ENCODE measurements at regions not wholly inside any gene's neighbourhood (a gene's known extent, or its start where the extent isn't known, plus 50 kb on each side); places are given as distances from the start of the nearest gene placed in this dataset.

DNA sequence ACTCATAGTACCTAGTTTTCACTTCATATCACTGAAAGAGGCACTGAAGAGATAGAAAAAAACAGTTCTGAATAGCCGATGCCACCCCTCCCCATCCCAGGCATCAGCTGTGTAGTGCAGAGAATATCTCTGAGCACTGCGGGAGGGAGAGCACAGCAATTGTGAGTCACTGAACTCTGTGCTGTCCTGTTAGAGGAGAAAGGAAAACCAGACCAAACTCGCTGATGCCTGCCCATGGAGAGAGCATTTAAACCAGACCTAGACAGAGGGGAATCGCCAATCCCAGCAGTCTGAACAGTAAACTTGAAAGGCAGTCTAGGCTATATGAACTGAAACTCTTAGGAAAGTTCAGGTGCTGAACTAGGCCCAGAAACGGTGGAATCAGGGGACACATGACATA, 120.1 kb upstream of the SLC30A5 start:
- ATAC-seq: no peak
- Histone ChIP-seq H3K9ac (ENCODE audit: low read length) (no peak overlapping the region), H3K36me3 (ENCODE audit: control insufficient read depth in 1 of 2, insufficient read depth in 2 of 2, low read length in 2 of 2) (no peaks in the 10 kb centered on the region), H3K4me3 (replicated peaks in 1 of 2; ENCODE audit: low read depth in 1 of 2, low read length in 2 of 2) (no peak overlapping the region), H2AFZ (ENCODE audit: low read depth, low read length, poor library complexity, severe bottlenecking) (no peak overlapping the region), H3K79me2 (ENCODE audit: insufficient read depth, low read length) (no peaks in the 10 kb centered on the region), H3K9me3 (ENCODE audit: control insufficient read depth in 1 of 2, insufficient read depth in 1 of 2, low read depth in 1 of 2, low read length in 2 of 2) (no peaks in the 10 kb centered on the region), H4K20me1 (ENCODE audit: insufficient read depth) (no peaks in the 10 kb centered on the region), H3K4me1 (ENCODE audit: control insufficient read depth in 1 of 2, insufficient read depth in 2 of 2, low read length in 2 of 2) (no peaks in the 10 kb centered on the region), H3K9me2 (ENCODE audit: insufficient read depth) (no peaks in the 10 kb centered on the region), H3K27ac (ENCODE audit: low read depth, low read length) (no peak overlapping the region), H3K4me2 (ENCODE audit: low read length) (no peak overlapping the region), H3K27me3 (ENCODE audit: insufficient read depth, low read length) (peaks cover 7% of the 10 kb centered on the region; the same call in 1 of the 2 replicates)
- no peak for TF ChIP-seq SIN3A (IDR thresholded peaks at IDR 0.05; ENCODE audit: low read depth)
- TF ChIP-seq CEBPB (IDR thresholded peaks at IDR 0.05; ENCODE audit: low read depth): no peak
- POLR2A ChIA-PET: no interaction called here
- CTCF ChIA-PET: no interaction called here
- intact Hi-C loops (cut with micrococcal nuclease): no loop called here
- no peak for DNase-seq (ENCODE audit: low read depth, low spot score)
- no TSS peak for BruUV-seq (replicated peaks)
- RAD21 ChIA-PET (ENCODE audit: low non-redundant PET in 1 of 2, low total read pairs in 2 of 2, uncharacterized antibody in 2 of 2, unreplicated experiment in 2 of 2): no interaction called here

- DNase-seq (ENCODE audit: low read depth, low spot score) (no peak), ATAC-seq (no peak)
- Histone ChIP-seq H3K27ac (ENCODE audit: low read depth, low read length) (no peak overlapping the region), H3K79me2 (ENCODE audit: insufficient read depth, low read length) (no peaks in the 10 kb centered on the region), H3K4me2 (ENCODE audit: low read length) (no peak overlapping the region), H3K9me2 (ENCODE audit: insufficient read depth) (no peaks in the 10 kb centered on the region), H3K4me1 (ENCODE audit: control insufficient read depth in 1 of 2, insufficient read depth in 2 of 2, low read length in 2 of 2) (no peaks in the 10 kb centered on the region), H3K9ac (ENCODE audit: low read length) (no peak overlapping the region), H3K9me3 (ENCODE audit: control insufficient read depth in 1 of 2, insufficient read depth in 1 of 2, low read depth in 1 of 2, low read length in 2 of 2) (no peaks in the 10 kb centered on the region), H3K36me3 (ENCODE audit: control insufficient read depth in 1 of 2, insufficient read depth in 2 of 2, low read length in 2 of 2) (no peaks in the 10 kb centered on the region), H3K4me3 (replicated peaks in 1 of 2; ENCODE audit: low read depth in 1 of 2, low read length in 2 of 2) (no peak overlapping the region), H4K20me1 (ENCODE audit: insufficient read depth) (no peaks in the 10 kb centered on the region), H3K27me3 (ENCODE audit: insufficient read depth, low read length) (no peaks in the 10 kb centered on the region), H2AFZ (ENCODE audit: low read depth, low read length, poor library complexity, severe bottlenecking) (peak overlapping the region; percentile 25)
- CTCF ChIA-PET: no interaction called here
- TF ChIP-seq SIN3A (IDR thresholded peaks at IDR 0.05; ENCODE audit: low read depth): no peak
- no peak for TF ChIP-seq YY1 (IDR thresholded peaks at IDR 0.05; ENCODE audit: extremely low read depth, insufficient replicate concordance, low read depth, low read length)
- no peak for TF ChIP-seq ZFX (IDR thresholded peaks at IDR 0.05)
- no peak for TF ChIP-seq ATF3 (IDR thresholded peaks at IDR 0.05)
- TF ChIP-seq SRF (IDR thresholded peaks at IDR 0.05; ENCODE audit: low read depth): no peak
- TF ChIP-seq CBX3 (IDR thresholded peaks at IDR 0.05; ENCODE audit: low read depth): no peak
- RAD21 ChIA-PET (ENCODE audit: low non-redundant PET in 1 of 2, low total read pairs in 2 of 2, uncharacterized antibody in 2 of 2, unreplicated experiment in 2 of 2): no interaction called here
- intact Hi-C loops (cut with micrococcal nuclease): no loop called here
- no TSS peak for BruUV-seq (replicated peaks)
- POLR2A ChIA-PET: interaction anchor here (0.7 kb wide), 1 partner anchor 803 kb away, joined by 3 read pairs; no protein-coding TSS in a partner anchor
Observed at GRCh38 chr5:68983043-68983442, 110.8 kb upstream of the SLC30A5 start.

Data from HCT116 (cell line).